Esophagus squamous epithelium (tissue), 5 donors: ENCODE measurements at regions not wholly inside any gene's neighbourhood (a gene's known extent, or its start where the extent isn't known, plus 50 kb on each side); places are given as distances from the start of the nearest gene placed in this dataset.

Experiments used
- DNase-seq: peaks from one replicate; lab custom pipeline; 2025; lab: John Stamatoyannopoulos, UW
- H3K27ac ChIP-seq, 4 donors: fragments of 200-600 bp; sonication (generic); one replicate each; pipeline ENCODE4 v1.5.1; 2016 to 2019; ENCODE audit warnings: mild to moderate bottlenecking in 1 of 4
- H3K27me3 ChIP-seq, 4 donors: fragments of 200-600 bp; sonication (generic); 1 replicate in 3 of 4; 2 replicates in 1 of 4; pipeline versions ENCODE4 v1.5.1 to v1.6.0; 2017 to 2021; ENCODE audit warnings: antibody characterized with exemption in 1 of 4
- H3K36me3 ChIP-seq, 3 donors: fragments of 200-600 bp; sonication (generic); one replicate each; pipeline ENCODE4 v1.5.1; 2016 to 2019
- H3K4me1 ChIP-seq, 3 donors: fragments of 200-600 bp; sonication (generic); one replicate each; pipeline ENCODE4 v1.5.1; 2017 to 2019
- H3K4me3 ChIP-seq, 4 donors: fragments of 200-600 bp; sonication (generic); 1 replicate in 3 of 4; 2 replicates in 1 of 4; pipeline ENCODE4 v1.5.1; 2016 to 2019; ENCODE audit warnings: mild to moderate bottlenecking in 2 of 4, moderate library complexity in 1 of 4
- H3K9me3 ChIP-seq, 3 donors: fragments of 200-600 bp; sonication (generic); one replicate each; pipeline ENCODE4 v1.5.1; 2016 to 2019
- CTCF ChIP-seq, 6 experiments: fragments of 450-650 bp in 4 of 6; fragments of 200-600 bp in 2 of 6; sonication (generic) in 2 of 6; IDR thresholded peaks; one replicate each; pipeline ENCODE4 v1.5.1; 2016 to 2019; ENCODE audit warnings: antibody characterized with exemption in 6 of 6, mild to moderate bottlenecking in 4 of 6, moderate library complexity in 4 of 6
- POLR2A ChIP-seq, 4 donors: fragments of 450-650 bp; IDR thresholded peaks; one replicate each; pipeline ENCODE4 v1.6.1; 2017; ENCODE audit warnings: antibody characterized with exemption in 4 of 4, mild to moderate bottlenecking in 4 of 4, moderate library complexity in 3 of 4
- WGBS, 2 donors: methylation state at CpG; one replicate each; pipeline ENCODE4 v1.1.5; 2018; 5-methylcytosine and 5-hydroxymethylcytosine counted together
- intact Hi-C: fragments of 100-400 bp; cut with DNase I; formaldehyde crosslinking; loops from one replicate; pipeline ENCODE4 v1.15.0; 2022
- donor health status: DM: yes; HTN: yes; CAD: no.

GRCh38 chr12:77540097-77540496 is 290.6 kb upstream of the NAV3 start:
- no peaks in the 10 kb centered on the region for H3K9me3 ChIP-seq
- no peaks in the 10 kb centered on the region for H3K36me3 ChIP-seq
- TF ChIP-seq POLR2A (IDR thresholded peaks at IDR 0.05) = no peak
- TF ChIP-seq CTCF (IDR thresholded peaks at IDR 0.05) = no peak
- H3K27ac ChIP-seq = no peak overlapping the region
- 44 to 48% methylated on average over 2 of the region's 2 CpGs for WGBS, 2 donors
- H3K4me3 ChIP-seq = no peak overlapping the region
- DNase-seq = no peak
- no peaks in the 10 kb centered on the region for H3K27me3 ChIP-seq
- intact Hi-C loops = no loop called here
- H3K4me1 ChIP-seq = no peaks in the 10 kb centered on the region

DNA sequence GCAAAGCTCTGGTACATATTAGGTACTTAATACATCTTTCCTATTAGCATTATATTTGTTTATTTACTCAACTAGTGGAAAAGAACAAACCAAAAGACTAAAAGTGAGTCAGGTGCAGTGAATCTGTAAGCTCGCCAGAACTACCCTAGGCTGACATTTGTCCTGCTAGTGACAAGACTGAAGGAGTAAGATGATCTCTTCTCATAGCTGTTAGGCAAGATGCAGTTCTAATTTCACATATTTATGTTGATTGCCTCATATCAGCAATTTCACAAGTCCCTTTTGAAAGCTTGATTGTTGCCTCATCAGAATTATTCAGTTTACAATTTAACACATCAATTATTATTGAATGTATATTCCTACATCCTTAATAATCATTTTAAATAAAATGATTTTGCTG is 293.0 kb upstream of the NAV3 start:
- Histone ChIP-seq H3K27ac (no peak overlapping the region), H3K9me3 (no peaks in the 10 kb centered on the region), H3K4me1 (no peaks in the 10 kb centered on the region), H3K4me3 (no peak overlapping the region), H3K36me3 (no peaks in the 10 kb centered on the region), H3K27me3 (no peaks in the 10 kb centered on the region)
- intact Hi-C loops = no loop called here
- no peak for TF ChIP-seq CTCF (IDR thresholded peaks at IDR 0.05)
- no peak for TF ChIP-seq POLR2A (IDR thresholded peaks at IDR 0.05)
- 80 to 89% methylated on average over 1 of the region's 1 CpG for WGBS, 2 donors
- no peak for DNase-seq

DNA sequence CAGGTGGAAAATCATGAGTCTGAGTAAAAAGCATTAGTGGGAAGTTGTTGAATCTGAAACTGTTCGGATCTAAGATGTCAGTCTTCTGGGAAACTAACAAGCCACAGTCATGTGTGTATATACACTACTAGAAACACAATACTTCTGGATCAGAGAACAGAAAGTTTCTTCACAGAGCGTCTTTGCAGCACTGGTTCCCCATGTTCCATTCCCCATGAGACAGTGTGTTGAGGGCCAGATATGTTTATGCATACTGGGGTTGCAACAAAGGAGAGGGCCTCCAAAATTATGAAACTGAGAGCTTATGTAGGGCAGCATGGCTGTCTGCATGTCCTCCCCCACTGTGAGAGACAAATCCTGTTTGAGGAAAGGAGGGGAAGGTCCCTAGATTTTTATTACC is 295.0 kb upstream of the NAV3 start:
- no peak overlapping the region for H3K27ac ChIP-seq
- intact Hi-C loops = no loop called here
- 62 to 80% methylated on average over 2 of the region's 2 CpGs for WGBS, 2 donors
- H3K4me1 ChIP-seq = no peaks in the 10 kb centered on the region
- H3K4me3 ChIP-seq = no peak overlapping the region
- no peaks in the 10 kb centered on the region for H3K9me3 ChIP-seq
- no peaks in the 10 kb centered on the region for H3K27me3 ChIP-seq
- no peaks in the 10 kb centered on the region for H3K36me3 ChIP-seq
- TF ChIP-seq POLR2A (IDR thresholded peaks at IDR 0.05) (no peak), CTCF (IDR thresholded peaks at IDR 0.05) (no peak)
- no peak for DNase-seq

DNA sequence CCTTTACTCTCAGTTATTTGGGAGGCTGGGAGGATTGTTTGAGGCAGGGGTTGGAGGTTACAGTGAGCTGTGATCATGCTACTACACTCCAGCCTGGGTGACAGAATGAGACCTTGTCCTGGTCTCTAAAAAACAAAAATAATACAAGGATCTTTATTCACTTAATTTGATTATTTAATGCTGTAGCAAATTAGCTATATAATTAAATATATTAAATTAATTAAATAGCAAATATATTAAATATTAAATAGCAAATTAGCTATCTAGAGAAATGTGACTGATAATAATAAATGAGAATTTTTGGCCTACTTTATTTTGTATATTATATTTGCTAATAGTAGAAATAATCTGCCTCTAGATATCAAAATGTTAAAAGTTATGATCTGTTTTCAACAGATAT is 298.8 kb upstream of the NAV3 start:
- intact Hi-C loops = no loop called here
- Histone ChIP-seq H3K27me3 (no peaks in the 10 kb centered on the region), H3K36me3 (no peaks in the 10 kb centered on the region), H3K9me3 (no peaks in the 10 kb centered on the region), H3K4me1 (no peaks in the 10 kb centered on the region), H3K27ac (no peak overlapping the region), H3K4me3 (no peak overlapping the region)
- TF ChIP-seq POLR2A (IDR thresholded peaks at IDR 0.05) (no peak), CTCF (IDR thresholded peaks at IDR 0.05) (no peak)
- DNase-seq = no peak

GRCh38 chr12:77522247-77522646 is 308.4 kb upstream of the NAV3 start:
- Histone ChIP-seq H3K4me3 (no peak overlapping the region), H3K9me3 (no peaks in the 10 kb centered on the region), H3K4me1 (no peaks in the 10 kb centered on the region), H3K36me3 (no peaks in the 10 kb centered on the region), H3K27me3 (no peaks in the 10 kb centered on the region), H3K27ac (no peak overlapping the region)
- TF ChIP-seq CTCF (IDR thresholded peaks at IDR 0.05) = no peak
- no peak for TF ChIP-seq POLR2A (IDR thresholded peaks at IDR 0.05)
- 22 to 28% methylated on average over 1 of the region's 1 CpG for WGBS, 2 donors
- intact Hi-C loops = no loop called here
- DNase-seq = no peak
